ENCODE measurements at regions not wholly inside any gene's neighbourhood (a gene's known extent, or its start where the extent isn't known, plus 50 kb on each side); places are given as distances from the start of the nearest gene placed in this dataset.

DNA sequence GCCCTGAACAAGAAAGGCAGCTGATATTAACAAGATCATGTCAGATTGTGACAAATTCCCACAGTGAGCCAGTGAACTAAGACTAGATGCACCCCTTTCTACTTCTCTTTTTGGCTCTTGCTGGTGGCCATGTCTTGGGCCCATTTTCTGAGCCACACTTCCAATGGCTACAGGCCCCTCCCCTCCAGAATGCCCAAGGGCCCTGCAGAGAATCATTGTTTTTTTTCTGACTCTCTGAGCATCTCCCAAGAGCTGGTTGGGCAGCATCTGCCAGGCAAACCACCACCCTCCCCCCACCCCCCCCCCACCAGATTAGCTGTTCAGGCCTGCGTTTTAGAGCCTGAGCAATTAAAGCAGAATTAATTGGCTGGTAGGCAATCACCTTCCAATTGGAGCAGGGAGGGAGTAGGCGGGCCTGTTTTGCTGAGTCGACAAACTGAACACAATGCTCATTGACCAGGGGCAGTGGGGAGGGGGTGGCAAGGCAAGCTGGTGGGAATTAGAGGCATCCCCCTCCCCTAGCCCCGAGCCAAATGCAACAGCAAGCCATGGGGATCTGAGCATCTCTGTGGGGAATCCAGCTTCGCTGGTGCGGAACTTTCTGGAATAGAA, 541.4 kb downstream of the MN1 start:
- DNase-seq (ENCODE audit: low read depth in 1 of 2, low spot score in 1 of 2), result no peak

DNA sequence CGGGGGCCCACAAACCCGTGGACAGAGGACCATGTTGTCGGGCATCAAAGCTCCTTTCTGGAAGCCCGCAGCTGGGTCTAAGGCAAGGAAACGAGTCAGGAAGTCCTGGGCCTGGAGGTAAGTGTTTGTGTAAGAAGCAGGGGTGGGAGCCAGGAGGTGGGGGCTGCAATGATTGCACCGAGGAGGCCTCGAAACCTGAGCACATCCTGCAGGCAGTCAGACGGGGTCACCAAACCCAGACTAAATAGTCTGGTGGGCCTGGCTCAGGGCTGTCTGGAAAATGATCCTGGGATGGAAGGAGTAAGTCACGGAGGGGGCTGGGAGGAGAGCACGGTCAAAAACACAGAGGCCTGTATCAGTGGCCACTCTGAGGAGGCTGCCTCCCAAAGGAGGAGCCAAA, 539.2 kb downstream of the MN1 start:
- no peak for DNase-seq (ENCODE audit: low read depth in 1 of 2, low spot score in 1 of 2)

DNA sequence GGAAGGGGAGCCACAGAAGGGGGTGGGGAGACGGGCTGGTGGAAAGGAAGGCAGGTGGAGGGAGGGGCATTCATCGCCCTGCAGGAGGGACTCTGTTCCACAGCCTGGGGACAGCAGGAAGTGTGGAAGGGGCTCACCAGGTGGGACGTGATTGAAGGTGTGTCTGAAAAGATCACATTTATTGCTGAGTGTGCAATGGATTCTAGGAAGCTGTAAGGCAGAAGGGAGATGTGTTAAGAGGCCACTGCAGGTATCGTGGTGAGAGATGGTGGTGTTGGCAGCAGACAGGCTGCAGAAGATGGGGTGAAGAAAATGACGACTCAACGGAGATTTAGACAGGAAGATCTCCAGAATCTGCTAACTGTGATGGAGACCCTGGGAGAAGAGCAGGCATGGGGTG, 537.4 kb downstream of the MN1 start:
- no peak for DNase-seq (ENCODE audit: low read depth in 1 of 2, low spot score in 1 of 2)

DNA sequence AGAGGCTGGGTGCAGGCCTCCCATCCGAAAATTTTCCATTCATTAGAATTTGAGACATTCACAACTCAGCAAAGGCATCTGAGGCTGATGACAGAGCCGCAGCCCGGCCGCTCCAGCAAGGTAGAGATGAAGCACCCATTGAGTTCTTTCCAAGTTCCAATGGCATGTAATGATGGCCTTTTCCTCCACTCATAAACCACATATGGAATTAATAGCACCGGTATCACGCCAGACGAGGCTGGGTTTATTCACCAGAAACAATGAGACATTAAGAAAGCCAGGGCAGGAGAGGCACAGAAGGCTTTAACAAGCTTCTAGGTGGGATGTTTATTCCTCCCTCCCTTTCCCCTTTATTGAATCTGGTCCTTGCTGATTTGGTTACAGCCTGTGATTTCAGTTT, 534.4 kb downstream of the MN1 start:
- DNase-seq (ENCODE audit: low read depth in 1 of 2, low spot score in 1 of 2), result no peak

DNA sequence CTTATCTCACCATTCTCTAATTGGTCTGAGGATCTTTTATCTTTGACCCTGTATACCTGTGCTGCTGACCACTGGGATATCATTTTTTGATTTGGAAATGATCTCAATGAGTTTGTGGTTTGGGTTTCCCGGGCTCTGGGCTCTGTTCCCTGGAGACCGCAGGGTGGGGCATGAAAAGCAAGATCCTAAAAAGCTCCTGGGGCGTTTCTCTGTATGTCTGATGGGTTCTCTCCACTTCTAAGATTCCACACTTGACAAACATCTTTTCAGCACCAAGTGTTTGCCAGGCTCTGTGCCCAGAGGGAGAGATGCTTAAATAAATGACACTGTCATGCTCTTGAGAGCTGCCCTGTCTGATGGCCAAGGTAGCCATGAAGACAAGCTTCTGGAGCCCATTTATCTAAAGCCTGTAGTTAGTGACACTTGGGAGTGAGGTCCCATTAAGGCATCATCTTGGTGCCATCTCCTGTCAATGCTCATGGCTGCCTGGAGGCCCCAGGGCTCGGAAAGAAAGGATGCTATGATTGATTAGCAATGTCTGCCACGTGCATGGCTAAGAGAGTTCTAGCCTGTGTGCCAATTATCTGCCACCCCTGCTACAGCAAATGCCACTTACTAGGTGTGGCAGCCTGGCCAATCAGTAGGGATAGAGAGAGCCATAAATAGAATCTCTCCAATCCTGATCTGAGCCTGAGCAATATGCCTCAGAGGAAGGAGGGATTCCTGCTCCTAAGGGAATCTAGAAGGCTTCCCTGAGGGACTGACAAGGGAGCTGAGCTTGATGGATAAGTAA, 531.6 kb downstream of the MN1 start:
- no peak for DNase-seq (ENCODE audit: low read depth in 1 of 2, low spot score in 1 of 2)

DNA sequence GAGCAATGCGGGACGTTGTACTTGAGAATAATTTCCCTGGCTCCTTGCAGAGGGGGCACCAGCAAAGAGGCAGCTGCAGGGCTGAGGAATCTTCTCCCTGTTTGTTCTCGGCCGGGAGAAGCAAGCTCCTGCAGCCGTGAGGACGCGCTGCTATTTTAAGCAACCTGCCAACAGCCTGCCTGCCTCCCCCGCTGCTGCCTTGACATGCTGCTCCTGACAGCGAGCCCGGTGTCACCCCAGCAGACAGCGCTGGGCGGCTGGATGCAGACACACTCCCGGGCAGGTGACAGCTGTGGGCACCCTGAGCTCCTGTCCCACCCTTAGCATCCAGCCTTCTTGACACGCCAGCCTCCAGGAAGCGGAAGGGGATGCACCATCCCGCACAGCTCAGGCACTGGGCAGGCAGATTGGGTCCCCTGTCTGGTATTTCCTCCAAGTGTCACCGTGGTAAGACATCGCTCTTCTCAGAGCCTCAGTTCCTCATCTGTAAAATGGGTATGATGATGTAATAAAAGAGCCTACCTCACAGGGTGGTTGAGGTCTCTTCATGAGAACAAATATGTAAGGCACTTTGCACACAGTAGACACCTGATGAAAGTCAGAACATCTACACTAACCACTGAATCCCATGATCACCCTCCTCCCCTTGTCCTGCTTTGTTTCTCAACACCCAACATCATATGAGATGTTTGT, 530.6 kb downstream of the MN1 start:
- no peak for DNase-seq (ENCODE audit: low read depth in 1 of 2, low spot score in 1 of 2)

DNA sequence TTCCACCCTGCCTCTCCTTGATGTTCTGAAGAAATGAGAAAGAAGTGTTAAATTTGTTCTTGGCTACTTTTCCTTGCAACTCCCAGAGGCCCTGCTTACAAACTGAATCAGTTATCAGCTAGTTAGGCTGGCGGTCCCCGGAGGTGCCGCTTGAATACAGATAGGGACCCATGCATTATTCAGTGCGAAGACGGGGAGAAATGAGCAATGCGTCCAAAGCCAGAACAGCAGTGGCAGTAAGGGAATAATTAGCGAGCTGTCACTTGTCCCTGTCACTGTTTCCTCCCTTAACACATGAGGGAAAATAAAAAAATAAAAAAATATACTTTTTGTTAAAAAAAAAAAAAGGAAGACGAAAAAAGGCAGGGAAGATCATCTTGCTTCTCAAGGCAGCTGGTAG, 528.1 kb downstream of the MN1 start:
- no peak for DNase-seq (ENCODE audit: low read depth in 1 of 2, low spot score in 1 of 2)

DNA sequence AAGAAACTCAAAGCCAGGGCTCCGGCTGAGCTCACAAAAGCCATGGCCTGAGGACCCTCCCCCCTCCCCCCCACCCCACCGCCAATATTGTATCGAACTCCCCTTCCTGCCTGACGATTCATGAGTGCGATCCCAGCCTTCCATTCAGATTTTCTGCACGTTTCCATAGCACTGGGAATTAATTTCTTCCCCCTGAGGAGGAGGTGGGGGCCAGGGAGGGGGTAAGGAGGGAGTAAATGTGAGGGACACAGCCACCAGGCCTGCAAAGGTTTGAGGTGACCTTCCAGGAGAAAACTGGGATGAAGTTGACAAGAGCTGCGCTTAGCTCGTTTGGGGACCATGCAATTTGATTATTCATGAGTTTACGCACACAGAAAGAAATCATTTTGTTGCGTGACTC, 527.7 kb downstream of the MN1 start:
- no peak for DNase-seq (ENCODE audit: low read depth in 1 of 2, low spot score in 1 of 2)

DNA sequence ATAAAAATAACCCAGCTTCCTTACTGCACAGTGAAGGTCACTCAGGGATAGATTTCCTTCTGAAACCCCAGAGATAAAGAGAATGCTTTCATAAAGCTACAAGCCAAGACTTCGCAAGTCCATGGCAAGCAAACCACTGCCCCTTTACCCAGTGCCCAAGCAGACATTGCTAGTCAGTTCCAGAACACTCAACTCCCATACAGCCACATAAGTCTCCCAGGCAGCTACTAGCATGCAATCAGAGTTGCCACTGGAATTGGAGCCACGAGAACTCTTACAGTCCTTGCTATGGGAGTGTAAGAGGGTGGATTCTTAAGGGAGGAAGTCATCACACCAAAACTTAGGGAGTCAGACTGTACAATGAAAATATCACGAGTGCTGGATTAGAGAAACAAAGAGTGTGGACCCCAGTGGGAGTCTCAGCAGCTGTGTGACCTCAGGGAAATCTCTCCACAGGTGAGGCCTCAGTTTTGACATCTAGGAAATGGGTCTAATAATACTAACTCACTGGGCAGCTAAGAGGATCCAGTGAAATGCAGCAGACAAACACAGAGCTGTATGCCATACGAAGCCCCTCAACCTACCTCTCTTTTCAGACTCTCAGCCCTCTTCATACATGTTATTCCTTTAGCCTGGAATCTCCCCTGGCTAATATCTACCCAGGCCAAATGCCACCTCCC, 526.6 kb downstream of the MN1 start:
- DNase-seq (ENCODE audit: low read depth in 1 of 2, low spot score in 1 of 2), result no peak

DNA sequence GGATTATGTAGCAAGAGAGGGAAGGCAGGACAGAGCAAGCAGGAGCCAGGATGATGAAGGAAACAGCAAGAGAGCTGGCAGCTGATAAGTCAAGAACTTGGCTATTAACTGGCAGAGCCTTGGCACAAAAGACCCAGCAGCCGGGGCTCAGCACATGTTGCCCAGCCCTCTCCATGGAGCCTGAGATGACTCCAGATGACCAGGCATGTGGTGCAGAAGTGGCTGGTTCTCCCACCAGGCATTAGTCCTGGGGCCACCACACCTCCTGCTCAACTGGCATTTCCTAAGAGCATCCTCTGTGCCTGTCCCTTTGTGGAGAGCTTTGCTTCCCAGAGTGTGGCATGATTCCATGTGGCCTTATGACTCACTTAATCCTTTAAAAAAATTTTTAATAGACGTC, 522.6 kb downstream of the MN1 start:
- DNase-seq (ENCODE audit: low read depth in 1 of 2, low spot score in 1 of 2), result no peak

DNA sequence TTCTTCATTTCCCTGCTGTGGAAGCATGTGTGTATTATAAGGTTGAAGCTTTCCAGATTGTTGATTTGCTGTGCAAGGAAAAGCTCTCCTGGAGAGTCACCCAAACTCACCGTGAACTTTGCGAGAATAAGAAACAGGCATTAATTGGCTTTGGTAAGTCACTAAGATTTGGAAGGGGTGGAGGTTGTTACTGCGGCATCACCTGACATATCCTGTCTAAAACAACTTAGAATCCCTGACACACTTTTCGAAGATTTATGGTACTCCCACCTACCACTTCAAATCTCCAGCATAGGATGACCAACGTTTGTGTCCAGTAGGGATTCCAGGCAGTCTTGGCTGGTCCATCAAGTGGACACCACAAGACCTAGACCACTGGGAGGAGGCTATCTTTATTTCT, 518.3 kb downstream of the MN1 start:
- DNase-seq (ENCODE audit: low read depth in 1 of 2, low spot score in 1 of 2), result no peak

DNA sequence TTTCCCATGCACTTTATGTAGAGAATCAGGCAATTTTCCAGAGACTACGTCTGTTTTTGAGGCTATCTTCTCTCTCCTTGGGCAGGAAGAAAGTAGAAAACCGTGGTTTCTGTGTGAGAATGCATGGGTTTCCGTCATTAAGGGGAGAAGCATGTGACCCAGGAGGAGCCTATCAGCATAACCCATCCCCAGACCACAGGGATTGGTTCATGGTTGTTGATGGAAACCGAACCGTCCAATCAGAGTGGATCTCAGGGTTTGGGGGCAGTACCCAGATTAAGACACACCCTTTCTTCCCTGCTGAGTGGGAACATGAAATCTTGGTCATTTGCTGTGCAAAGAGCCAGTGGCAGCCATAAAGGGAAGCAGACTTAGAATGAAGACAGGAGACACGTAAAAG, 517.8 kb downstream of the MN1 start:
- no peak for DNase-seq (ENCODE audit: low read depth in 1 of 2, low spot score in 1 of 2)

DNA sequence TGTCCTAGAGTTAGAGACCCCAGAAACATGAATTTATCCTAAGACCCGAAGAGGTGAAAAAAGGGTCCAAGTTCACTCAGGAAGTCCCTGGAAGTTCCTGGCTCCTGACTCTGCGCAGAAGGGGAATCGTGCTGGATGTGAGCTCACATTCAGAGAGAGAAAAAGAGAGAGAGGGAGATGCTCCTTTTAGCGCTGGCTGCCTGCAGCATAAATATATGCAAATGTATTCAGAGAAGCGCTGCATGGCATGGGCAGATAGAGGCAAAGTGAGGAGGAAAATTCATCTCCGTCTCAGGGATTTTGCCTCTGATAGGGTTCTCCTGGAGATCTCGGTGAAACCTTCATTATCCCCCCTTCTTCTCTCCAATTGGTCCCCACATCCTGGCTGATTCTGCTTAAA, 517.2 kb downstream of the MN1 start:
- DNase-seq (ENCODE audit: low read depth in 1 of 2, low spot score in 1 of 2), result no peak

DNA sequence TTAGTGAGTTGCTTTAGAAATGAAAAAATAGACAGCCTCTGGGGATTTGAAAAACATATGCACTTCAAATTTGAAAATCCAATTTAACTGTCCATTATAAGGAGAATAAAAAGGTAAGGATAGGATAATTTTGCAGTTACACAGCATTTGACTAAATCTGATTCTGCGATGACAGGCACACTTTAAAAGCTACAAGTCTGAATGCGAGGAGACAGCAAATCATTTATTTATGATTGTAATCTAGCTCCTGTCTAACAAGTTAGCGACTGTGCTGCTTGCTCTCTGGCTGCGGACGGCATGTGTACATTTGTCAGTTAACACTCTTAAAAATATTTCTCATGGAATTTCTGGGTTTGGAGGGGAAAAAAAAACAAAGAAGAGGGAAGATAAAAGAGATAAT, 514.8 kb downstream of the MN1 start:
- DNase-seq (ENCODE audit: low read depth in 1 of 2, low spot score in 1 of 2), result no peak

DNA sequence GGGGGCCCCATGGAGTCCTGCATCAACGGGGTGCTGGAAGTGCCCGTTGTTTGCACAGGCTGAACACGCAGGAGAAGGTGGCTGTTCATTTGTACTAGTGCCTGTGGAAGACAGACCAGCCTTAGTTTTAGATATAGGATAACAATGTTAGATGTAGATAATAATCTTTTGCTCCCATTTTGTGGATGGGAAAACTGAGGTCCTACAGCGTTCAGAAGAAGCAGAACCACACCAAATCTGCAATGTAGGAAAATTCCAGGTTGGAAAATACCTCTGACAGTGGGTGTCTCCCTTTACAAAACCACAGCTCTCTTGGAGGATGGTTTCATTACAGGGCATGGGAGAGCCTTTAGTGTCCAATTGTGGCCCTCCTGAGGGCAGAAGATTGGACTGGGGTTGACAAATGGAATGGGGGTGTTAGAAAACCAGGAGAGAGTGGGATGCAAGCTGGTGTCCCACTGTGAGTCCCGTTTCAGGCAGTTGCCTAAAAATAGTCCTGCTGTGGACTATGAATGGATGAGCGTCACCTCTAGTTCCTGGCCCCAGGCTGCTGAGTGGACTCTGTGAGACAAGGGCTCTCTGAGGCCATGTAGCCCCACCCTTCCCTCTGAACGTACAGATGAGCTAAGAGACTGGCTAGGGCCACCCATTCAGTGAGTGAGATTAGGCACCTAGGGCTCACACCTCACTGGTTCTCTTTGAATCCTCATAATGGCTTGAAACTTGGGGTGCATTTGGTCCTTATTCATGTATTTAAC, 508.8 kb downstream of the MN1 start:
- no peak for DNase-seq (ENCODE audit: low read depth in 1 of 2, low spot score in 1 of 2)

DNA sequence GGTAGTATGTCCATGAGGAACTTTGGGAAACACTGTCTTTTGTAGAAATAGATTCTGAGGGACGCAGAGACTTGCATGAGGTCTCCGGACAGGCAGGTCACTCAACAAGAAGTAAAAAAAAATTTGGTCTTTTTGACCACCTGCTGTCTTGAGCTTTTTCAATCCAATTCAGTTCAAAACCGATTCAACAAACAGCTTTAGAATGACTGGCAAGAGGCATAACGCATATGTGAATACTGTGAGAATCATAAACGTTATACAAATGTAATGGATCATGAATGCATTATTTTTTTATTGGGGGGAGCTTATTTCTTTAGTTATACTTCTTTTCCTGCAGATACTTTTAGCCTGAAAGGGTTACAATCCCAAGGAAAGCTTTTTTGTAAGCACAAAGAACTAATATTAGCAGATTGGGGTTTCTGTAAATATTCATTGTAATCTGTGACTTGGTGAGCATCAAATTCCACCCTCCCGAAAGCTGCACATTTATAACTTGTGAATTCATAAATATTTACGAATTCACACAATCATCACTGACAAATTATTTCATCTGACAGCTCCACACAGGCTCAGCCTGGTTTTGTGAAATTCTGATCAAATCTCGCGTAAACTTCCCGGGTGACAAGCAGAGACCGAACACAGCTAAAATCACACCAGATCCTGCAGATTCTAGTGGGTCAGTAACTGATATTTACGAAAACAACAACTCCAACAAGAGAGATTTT, 507.7 kb downstream of the MN1 start:
- DNase-seq (ENCODE audit: low read depth in 1 of 2, low spot score in 1 of 2), result no peak

DNA sequence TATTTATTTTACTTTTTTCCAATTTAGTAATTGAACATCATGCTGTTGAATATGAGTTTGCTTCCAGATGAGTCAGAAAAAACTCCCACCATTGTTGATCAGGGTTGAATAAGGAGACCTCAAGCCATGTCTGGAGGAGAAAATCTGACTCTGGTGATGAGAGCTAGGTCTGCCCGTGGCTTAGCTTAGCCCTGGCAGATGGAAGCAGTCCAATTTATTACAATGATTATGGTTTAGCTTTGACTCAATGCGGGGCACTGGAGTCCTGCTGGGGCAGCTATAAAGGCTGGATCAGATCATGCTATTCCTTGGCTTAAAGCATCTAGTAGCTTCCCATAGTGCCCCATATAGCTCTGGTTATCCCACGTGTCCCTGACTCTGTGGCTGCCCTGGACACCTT, 506.5 kb downstream of the MN1 start:
- DNase-seq (ENCODE audit: low read depth in 1 of 2, low spot score in 1 of 2), result no peak

DNA sequence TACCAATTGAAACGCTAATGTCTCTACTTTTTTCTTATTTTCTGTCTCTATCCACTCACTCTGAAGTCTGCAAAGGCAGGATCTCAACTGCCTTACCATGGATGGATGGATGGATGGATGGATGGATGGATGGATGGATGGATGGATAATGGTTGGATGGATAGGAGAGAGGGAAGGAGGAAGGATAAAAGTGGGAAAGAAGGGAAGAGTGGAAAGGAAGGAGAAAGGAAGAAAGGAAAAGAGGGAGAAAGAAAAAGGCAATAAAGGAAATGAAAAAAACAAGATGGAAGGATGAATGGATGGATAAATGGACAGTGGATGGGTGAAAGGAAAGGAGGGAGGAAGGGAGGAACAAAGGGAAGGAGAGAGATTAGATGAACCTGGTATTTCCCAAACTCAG, 506.0 kb downstream of the MN1 start:
- no peak for DNase-seq (ENCODE audit: low read depth in 1 of 2, low spot score in 1 of 2)

DNA sequence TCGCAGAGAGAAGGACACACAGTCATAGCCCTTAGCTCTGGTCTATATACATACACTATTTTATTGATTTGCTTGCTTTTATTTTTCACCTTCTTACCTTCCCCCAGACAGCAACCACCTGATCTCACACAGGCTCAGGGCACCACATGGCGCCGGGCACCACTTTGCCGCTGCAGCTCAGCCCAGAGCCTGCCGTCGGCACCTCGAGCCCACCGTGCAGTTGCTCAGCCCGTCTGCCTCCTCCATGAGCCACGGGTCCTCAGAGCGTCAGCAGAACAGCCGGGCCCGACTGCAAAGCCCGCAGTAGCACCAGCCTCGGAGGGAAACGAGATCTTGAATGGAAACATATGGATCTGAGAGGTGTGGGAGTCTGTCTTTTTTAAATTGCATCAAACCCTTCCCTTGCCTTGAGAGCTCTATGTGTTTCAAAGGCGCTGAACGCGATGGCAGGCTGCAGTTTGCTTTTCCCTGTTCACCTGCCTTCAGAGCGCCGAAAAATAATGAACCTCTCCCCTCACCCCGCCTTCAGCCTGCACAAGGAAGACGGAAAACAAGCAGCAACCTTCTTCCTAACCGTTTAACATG, 505.4 kb downstream of the MN1 start:
- DNase-seq (ENCODE audit: low read depth in 1 of 2, low spot score in 1 of 2), result no peak

DNA sequence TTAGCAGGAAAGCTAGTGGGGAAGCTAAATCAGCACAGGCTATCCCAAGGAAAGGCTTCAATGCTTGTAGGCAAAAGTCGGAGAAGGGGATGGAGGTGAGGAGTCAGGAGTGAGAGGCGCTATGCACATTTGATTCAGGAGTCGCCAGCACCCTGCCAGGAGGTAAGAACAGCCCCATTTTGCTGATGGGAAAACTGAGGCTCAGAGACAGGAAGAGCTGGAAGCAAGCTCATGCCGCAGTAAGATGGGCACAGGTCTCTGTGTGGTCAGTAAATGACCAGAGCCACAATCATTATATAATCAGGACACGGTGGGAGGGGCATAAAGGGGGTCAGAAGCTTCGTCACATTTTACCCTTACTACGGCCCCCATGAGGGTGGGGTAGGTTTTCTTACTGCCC, 504.4 kb downstream of the MN1 start:
- no peak for DNase-seq (ENCODE audit: low read depth in 1 of 2, low spot score in 1 of 2)

Data from stimulated activated CD4-positive, alpha-beta T cell treated with anti-CD3 and anti-CD28 coated beads, Interleukin-15, amount 100 ng/mL, for 1 hour (primary cell).